ENCODE measurements at regions not wholly inside any gene's neighbourhood (a gene's known extent, or its start where the extent isn't known, plus 50 kb on each side); places are given as distances from the start of the nearest gene placed in this dataset.
"Not testable (repeated sequence)": the region's sequence is repeated elsewhere in the genome, so short reads cannot be mapped to it uniquely, and the experiment has no call there.

DNA sequence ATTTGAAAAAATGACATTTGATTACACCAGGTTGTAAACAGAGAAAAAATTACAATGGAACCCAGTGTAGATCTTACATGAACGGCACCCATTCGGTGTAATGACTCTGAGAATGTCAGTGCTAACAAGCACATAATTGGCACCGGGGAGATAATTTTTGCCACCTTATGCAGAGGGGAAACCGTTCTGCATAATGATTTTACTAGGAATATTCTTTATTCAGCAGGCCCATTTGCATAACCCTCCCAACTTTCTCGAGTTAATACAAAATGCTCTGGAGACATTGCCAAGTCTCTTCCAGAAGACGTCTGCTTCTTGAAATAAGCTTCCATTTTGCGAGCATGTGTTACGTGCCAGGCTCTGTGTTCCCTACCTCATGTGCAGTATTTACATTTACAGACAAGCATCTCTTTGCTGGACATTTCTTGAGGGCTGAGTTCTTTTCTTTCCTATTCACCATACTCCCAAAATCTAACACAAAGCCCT, 275.8 kb downstream of the MIAT start:
- no peak for DNase-seq

DNA sequence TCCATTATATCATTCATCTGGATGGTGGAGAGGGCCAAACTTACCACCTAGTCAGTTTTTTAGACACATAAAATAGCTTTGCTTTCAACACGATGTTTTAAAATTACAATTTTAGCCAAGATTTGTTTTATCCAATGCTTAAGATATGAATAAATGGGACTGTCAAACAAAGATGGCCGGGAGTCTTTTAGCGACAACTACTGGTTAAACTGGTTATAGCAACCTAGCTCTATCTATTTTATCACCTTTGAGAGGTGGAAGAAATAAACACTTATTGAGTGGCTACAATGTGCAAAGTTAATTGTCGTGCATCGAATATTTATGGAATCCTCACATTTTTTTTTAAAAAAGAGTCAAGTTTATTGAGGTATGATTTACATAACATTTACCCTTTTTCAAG, 279.8 kb downstream of the MIAT start:
- DNase-seq, result no peak

GRCh38 chr22:26939466-26939865, 282.1 kb downstream of the MIAT start:
- no peak for DNase-seq

DNA sequence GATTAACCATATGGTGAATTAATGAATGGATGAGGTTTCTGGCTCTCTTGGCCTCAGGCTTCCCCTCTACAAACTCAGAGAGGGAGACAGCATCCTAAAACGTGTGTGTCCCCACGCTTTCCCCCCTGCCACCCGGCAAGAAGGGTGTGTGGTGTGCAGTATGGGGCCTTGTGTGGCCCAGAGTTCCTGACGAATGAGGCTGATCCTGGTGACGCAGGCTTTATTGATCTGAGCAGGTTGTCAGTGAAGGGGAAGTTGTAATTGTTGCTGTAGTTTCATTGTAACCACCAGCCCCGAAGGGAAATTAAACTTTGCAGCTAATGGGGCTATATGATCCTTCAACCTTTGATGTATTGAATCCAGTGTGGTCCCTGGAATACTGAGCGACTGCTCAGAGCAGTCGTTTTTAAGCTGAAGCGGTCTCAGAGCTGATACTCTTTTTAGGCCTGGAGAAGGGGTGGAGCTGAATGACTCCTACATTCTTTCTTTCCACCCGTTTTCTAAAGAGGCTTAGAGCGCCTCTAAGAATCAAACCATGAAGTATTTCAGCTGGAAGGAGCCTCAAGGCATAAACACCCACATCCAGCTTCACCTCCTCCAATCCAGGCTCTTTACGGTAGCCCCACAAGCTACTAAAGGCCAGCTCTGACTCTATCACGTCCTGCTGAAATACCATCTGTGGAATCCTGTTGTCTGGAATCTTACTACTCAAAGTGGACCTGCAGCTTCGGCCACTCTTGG, 284.7 kb downstream of the MIAT start:
- DNase-seq, result no peak

- no peak for DNase-seq
Measured at GRCh38 chr22:26942637-26942957, 285.2 kb downstream of the MIAT start.

- DNase-seq, result no peak
Measured at GRCh38 chr22:26945565-26945964, 288.2 kb downstream of the MIAT start.

DNA sequence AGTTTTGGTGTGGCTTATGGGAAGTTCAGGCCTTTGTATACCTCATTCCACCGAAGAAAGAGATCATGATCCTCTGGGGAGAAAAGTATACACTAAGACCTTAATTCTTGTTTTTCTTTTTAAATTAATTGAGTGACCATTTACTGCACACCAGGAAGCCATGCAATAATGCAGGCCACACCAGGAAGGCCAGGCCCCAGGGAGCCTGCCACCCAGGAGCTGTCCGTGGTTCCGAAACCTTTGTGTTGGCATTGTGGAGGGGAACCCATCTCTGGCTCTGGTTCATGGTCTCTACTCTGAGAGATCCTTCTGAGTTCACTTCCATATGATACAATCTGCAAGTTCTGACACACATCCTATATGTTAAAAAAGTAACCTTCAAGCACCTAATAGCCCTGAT, 291.8 kb downstream of the MIAT start:
- no peak for DNase-seq

DNA sequence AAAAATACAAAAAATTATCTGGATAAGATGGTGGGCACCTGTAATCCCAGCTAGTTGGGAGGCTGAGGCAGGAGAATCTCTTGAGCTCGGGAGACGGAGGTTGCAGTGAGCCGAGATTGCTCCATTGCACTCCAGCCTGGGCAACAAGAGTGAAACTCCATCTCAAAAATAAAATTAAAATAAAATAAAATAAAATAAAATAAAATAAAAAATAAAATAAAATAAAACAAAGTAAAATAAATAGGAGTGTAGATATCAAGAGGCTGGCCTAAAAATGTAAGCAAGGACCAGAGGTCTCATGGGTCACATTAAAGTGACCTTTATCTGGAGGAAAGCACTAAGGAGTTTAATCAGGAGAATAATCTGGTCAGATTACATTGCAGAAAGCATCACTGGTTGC, 293.8 kb downstream of the MIAT start:
- not testable (repeated sequence) for DNase-seq

DNA sequence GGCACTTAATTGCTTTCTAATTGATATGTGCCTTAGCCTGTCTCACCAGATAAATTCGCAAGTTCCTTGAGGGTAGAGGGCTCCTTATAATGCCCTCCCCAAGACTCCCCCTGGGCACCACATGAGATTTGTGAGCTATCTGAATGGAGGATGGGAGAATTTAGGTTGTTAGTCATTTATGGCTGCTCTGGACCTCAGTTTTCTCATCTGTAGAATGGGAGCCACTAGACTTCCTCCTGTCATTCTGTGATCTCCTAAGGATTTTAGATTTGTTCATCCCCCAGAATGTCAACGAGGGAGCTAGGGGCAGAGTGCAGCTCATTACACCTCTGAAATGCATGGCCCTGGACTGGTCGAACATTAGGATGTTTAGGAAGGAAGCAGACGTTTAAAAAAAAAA, 294.6 kb downstream of the MIAT start:
- DNase-seq, result no peak

DNA sequence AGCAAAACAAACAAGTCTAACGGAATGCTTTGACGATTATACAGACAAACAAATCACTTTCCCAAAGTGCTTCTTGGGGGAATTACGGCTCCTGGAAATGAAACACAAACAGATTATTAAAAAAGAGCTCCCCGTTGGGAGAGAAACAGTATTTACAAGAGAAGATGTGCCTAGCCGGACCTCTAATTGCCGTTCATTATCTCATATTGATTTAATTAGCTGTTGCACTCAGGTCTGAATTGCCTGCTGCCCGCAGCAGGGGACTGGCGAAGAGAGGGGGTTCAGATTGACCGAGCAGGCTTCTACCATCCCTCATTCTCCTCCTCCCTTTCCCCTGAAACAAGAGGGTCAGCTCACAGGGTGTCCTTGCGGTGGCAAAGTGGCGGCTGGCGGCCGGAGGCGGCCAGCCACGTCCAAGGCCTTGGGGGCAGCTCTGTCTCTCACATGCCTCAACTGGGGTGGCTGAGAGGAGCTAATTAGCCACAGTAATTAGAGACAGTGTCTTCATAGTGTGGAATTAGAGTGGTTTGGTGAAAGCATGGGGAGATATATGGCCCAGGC, 295.1 kb downstream of the MIAT start:
- peak; percentile 44 for DNase-seq

DNA sequence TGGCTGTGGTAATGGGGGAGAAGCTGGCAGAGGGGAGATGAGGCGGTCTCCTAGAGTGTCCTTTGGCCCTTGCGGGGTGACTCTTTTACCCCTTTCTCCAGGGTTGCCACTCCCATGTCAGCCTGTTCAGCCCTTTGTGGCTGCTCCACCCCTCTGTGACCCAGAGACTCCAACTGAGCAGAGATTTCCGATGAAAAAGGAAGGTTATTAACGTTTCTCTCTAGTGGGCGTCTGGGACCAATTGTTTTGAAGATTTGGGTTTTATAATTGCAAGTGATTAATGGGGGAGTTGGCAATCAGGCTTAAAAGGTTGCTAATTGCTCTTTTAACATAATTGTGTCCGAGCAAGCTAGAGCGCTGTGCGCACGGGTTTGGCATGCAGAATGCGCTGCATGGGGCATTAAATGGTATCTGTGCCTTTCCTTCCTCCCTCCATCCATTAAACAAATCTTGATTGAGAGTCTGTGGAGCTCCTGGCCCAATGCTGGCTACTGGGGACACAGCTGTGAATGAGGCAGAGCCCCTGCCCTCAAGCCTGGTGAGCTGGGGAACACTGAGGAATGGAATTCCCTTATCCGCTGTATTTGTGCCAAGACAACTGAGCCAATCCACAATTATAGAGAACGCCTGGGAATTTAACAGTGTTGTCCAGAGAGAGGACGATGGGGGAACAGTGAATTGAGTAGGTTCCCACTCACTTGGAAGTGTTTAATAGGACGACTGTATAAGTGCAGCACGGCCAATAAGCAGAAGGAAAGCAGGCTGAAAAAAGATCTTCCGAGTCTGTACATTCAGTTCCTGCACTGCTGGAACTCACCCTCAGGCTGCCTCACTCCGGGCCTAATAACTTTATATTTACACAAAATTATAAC, 295.9 kb downstream of the MIAT start:
- DNase-seq, result peak; percentile 54

DNA sequence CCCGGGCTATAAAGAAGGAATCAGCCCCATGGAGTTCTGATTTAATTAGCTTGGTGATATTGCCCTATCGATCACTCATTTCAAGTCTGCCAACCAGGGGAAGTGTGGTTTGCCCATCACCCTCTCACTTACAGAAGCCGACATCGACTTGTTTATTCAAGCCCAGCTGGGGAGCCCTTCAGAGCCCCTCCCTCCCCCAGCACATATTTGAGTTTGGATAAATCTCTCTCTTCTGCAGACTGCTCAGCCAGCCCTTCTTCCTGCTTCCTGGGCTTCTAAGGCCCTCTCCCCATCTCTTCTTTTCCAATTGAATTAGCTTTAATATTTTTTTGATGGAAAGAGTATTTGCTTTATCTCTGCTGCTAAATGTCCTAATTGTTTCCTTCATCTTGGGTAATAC, 299.0 kb downstream of the MIAT start:
- peak; percentile 29 for DNase-seq

- DNase-seq, result no peak
Measured at GRCh38 chr22:26957176-26957575, 299.8 kb downstream of the MIAT start.

DNA sequence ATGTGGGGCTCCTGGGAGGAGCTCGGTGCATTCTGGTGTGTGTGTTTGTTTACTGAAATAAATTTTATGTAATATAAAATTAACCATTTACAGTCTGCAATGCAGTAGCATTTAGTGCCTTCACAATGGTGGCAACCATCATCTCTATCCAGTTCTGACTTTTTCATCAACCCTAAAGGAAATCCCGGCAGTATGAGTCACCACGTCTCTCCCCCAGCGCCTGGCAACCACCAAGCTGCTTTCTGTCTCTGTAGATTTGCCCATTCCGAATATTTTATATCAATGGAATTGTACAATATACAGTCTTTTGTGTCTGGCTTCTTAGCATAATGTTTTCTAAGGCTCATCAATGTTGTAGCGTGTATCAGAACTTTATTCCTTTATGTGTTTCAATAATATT, 300.5 kb downstream of the MIAT start:
- no peak for DNase-seq

- DNase-seq, result no peak
Measured at GRCh38 chr22:26958378-26958777, 301.0 kb downstream of the MIAT start.

DNA sequence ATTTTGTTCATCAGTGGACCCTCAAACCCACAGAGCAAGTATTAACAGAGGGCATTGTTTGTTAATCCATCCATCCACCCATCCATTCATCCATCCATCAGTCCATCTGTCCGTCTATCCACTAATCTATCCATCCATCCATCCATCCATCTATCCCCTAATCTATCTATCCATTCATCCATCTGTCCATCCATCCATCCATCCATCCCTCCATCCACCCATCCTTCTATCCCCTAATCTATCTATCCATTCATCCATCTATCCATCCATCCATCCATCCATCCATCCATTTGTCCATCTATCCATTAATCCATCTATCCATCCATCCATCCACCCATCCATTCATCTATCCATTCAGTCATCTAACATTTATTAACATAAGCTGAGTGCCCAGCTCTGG, 307.3 kb downstream of the MIAT start:
- no peak for DNase-seq

DNA sequence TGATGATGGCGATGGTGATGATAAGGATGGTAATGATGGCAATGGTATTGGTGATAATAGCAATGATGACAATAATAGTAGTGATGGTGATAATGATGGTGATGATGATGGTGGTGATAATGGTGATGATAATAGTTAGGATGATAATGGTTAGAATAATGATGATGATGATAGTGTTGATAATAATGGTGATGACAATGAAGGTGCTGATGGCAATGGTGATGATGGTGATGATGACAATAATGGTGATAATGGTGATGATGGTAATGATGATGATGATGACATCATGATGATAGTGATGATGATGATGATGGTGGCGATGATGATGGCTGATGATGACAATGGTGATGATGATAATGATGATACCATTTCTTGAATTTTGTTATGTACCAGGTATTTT, 309.9 kb downstream of the MIAT start:
- no peak for DNase-seq

- DNase-seq, result no peak
Measured at GRCh38 chr22:26968859-26969523, 311.6 kb downstream of the MIAT start.

- no peak for DNase-seq
Measured at GRCh38 chr22:26970809-26971394, 313.5 kb downstream of the MIAT start.

- DNase-seq, result no peak
Measured at GRCh38 chr22:26972286-26972685, 314.9 kb downstream of the MIAT start.

GRCh38 chr22:26972915-26973314, 315.5 kb downstream of the MIAT start:
- DNase-seq, result not testable (repeated sequence)

- no peak for DNase-seq
Measured at GRCh38 chr22:26974034-26974433, 316.6 kb downstream of the MIAT start.
